Pulmonary artery endothelial cell (primary cell): ENCODE measurements at regions not wholly inside any gene's neighbourhood (a gene's known extent, or its start where the extent isn't known, plus 50 kb on each side); places are given as distances from the start of the nearest gene placed in this dataset.
"Not testable (repeated sequence)": the region's sequence is repeated elsewhere in the genome, so short reads cannot be mapped to it uniquely, and the experiment has no call there.

ENCODE experiments used
- DNase-seq: peaks from one replicate; pipeline ENCODE4 v3.0.0-alpha.2; 2011; ENCODE audit warnings: low read depth, low spot score

DNA sequence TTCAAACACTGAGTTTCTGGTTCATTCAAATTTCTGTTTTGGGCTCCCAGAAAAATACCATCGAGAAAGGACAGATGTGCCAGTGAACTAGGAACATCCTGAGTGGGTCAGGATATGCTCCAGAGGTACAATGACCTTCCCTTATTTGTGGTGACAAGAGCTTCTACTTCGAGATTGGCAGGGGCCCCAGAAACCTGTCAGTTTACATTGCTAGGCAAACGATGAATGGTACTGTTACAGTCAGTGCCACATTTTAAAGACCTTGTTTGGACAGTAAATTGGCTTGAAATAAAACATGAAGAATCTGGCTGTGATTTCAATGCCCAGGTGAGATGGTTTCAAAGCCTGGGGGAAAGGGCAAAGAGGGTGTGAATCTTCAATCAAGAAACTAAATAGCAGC is 454.5 kb upstream of the ID4 start:
- DNase-seq, result no peak

- DNase-seq, result no peak
Measured at GRCh38 chr6:19391926-19392325, 445.2 kb upstream of the ID4 start.

DNA sequence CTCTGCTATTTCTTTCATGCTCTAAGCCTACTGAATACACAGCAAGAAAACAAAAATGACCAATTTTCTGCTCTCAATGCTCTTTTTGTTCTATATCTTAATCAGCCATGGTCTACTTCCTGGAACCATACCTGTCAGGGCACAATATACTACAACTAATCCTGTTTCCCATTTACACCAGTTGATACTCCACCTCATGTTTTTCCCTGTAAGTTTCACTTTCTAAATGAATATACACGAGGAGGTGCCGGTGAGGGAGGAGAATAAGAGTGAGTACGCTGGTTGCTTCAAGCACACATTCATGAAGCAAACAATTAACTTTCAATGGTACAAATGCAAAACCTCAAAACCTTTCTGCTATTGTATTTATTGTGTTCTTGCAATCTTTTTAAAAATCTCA is 443.1 kb upstream of the ID4 start:
- DNase-seq, result no peak

- no peak for DNase-seq
Measured at GRCh38 chr6:19394687-19395086, 442.5 kb upstream of the ID4 start.

GRCh38 chr6:19395316-19395715 is 441.9 kb upstream of the ID4 start:
- no peak for DNase-seq

GRCh38 chr6:19399406-19399805 is 437.8 kb upstream of the ID4 start:
- DNase-seq, result no peak

DNA sequence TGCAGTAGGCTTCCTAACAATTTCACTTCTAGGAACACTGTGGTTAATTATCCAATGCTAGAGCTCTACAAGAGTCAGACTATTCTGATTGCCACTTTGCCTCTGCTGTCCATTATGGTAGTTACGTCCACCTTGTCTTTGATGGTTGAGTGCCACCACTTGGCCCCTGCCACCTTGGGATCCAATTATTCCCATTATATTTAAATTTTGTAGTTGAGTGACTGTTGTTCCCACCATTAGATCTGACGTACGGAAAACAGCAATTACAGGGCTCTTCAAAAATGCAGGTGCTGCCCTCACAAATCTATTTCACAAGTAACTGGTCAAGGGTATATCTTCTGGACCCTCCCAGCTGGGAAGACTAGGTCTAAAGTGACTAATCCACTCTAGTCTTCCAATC is 432.3 kb upstream of the ID4 start:
- not testable (repeated sequence) for DNase-seq

GRCh38 chr6:19408331-19408730 is 428.8 kb upstream of the ID4 start:
- no peak for DNase-seq

- DNase-seq, result no peak
Measured at GRCh38 chr6:19410481-19410880, 426.7 kb upstream of the ID4 start.

GRCh38 chr6:19413323-19413722 is 423.8 kb upstream of the ID4 start:
- DNase-seq, result no peak

- no peak for DNase-seq
Measured at GRCh38 chr6:19415605-19416326, 421.4 kb upstream of the ID4 start.

GRCh38 chr6:19416811-19417210 is 420.4 kb upstream of the ID4 start:
- DNase-seq, result no peak

DNA sequence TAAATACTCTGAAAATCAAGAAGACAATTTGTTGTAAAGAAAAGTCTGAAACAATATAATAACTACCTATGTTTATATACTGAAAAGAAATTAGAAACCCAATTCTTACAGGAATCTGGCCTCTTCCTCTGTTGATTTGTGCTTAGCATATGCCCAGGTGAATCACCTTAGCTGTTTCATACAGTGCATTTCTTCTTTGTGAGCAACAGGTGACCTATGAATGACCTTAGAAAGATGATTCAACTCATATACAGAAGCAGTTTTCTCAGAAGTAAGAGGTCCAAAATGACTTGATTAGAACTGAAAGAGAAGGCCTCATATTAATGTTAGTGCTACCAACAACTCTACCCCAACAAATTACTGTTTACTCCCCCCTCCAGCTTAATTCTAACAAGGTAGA is 419.5 kb upstream of the ID4 start:
- no peak for DNase-seq

DNA sequence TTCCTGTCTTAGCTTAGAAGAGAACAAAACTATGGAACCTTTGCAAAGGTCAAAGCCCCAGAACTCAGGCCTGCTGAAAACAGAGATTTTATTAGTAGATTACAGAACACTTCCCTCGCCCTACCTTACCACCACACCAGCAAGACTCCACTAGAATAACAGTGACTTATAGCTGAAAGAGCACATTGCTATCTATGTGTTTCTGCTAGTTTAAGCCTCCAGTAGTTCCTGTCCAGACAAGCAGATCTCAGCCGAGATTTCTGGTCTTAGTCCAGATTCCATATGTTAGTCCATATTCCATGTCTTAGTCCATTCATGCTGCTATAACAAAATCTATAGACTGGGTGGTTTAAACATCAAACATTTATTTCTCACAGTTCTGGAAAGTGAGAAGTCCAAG is 412.3 kb upstream of the ID4 start:
- DNase-seq, result no peak

- DNase-seq, result no peak
Measured at GRCh38 chr6:19427548-19427947, 409.6 kb upstream of the ID4 start.

GRCh38 chr6:19432966-19433498 is 404.1 kb upstream of the ID4 start:
- DNase-seq, result no peak

- DNase-seq, result no peak
Measured at GRCh38 chr6:19434065-19434464, 403.1 kb upstream of the ID4 start.

- no peak for DNase-seq
Measured at GRCh38 chr6:19435755-19436154, 401.4 kb upstream of the ID4 start.

DNA sequence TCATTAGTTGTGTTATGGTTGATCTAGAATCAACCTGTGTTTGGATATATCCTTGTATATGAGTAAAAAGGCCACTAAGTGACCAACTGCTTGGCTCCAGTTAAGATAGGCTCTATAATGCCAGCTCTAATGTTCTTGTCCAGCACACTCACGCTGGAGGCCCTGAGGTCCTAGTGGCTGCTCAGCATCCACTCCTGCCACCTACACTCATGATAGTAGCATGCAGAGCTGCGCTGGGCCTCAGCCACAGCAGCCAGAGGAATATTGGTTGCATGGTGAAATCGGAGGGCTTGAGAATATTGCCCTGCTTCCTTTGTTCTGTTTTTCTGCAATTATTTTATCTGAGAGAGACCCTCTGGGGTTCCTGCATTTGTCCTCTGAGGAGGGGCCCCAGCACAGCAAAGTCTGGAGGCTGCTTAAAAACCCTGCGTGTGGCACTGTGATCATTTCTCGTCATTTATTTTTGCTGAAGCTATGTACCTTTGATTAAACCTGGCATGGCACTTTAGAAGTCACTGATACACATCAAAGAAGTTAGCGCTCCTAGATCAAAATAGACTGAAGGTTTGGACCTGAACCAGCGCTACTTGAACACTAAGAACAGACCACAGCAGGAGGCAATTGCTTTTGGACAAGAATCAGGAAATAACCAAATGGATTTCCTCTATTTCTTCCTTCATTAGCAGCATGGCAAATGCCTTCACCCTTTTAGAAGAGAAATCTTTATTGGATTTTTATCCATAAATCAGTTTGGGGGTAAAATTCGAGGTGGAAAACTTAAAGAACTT is 398.4 kb upstream of the ID4 start:
- no peak for DNase-seq

DNA sequence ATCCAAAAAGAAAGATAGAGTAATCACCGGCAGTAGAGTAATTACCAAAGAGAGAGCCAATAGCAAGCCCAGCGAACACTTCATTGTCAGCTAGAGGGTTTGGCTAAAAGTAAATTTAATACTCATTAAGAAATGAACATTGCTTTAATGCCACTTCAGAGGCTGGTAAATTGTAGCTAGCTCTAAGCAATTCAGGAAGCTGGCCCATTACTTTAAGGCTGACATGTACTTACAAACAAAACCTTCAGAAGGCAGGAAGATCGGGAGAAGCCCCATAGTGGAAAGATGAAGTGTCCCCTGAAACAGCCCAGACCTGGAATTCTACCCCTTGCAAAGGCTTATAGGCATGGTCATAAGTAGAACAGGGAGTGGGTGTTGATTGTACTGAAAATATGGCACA is 396.6 kb upstream of the ID4 start:
- DNase-seq, result no peak

- DNase-seq, result no peak
Measured at GRCh38 chr6:19443411-19443810, 393.8 kb upstream of the ID4 start.

- no peak for DNase-seq
Measured at GRCh38 chr6:19444041-19444440, 393.1 kb upstream of the ID4 start.

GRCh38 chr6:19444481-19444880 is 392.7 kb upstream of the ID4 start:
- no peak for DNase-seq
